ENCODE measurements at regions not wholly inside any gene's neighbourhood (a gene's known extent, or its start where the extent isn't known, plus 50 kb on each side); places are given as distances from the start of the nearest gene placed in this dataset.

DNA sequence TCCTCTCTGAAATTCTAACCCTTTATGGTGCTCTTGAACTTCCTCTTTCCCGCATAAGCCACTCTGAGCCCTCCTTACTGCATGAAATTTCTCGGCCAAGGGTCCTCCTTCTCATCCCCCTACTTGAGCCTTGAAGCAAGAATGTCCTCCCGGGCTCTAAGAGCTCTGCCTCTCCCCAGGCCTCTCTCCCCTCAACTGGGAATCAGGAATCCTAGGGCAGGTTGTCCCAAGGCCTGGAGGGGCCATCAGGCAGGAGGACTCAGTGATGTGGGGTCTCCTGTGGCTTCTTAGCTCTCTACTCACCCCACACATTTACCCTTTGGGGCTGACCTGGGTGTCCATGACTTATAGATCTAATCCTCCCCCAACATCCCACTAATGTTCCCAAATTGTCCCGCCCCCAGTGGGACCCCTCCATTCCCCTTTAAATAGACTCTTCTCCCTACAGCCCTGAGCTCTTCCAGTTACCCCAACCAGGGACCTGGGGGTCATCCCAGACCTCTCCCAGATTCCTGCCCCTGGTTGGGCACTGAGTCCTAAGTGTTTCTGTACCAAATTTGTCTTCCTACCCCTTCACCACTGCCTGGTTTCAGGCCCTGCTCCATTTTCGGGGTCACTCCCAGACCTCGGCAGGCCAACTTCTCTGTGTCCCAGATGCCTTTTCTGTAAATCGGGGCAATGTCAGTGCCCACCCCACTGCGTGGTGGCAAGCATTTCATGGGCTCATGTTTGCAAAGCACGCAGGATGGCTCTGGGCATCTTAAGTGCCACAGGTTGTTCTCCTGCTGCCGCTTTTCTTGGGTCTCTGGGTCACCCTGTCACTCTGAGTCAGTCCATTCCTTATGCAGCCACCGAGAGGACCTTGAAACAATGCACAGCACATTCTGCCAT, 171.2 kb downstream of the ASB1 start:
- no peak overlapping the region for H3K4me3 ChIP-seq (ENCODE audit: control insufficient read depth, low read depth, low read length)
- TF ChIP-seq, protein P1, sequence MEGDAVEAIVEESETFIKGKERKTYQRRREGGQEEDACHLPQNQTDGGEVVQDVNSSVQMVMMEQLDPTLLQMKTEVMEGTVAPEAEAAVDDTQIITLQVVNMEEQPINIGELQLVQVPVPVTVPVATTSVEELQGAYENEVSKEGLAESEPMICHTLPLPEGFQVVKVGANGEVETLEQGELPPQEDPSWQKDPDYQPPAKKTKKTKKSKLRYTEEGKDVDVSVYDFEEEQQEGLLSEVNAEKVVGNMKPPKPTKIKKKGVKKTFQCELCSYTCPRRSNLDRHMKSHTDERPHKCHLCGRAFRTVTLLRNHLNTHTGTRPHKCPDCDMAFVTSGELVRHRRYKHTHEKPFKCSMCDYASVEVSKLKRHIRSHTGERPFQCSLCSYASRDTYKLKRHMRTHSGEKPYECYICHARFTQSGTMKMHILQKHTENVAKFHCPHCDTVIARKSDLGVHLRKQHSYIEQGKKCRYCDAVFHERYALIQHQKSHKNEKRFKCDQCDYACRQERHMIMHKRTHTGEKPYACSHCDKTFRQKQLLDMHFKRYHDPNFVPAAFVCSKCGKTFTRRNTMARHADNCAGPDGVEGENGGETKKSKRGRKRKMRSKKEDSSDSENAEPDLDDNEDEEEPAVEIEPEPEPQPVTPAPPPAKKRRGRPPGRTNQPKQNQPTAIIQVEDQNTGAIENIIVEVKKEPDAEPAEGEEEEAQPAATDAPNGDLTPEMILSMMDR (conservative IDR thresholded peaks at IDR 0.05; ENCODE audit: control insufficient read depth, insufficient read depth, low read depth, low read length): no peak
- no peak for DNase-seq (ENCODE audit: low read depth)

DNA sequence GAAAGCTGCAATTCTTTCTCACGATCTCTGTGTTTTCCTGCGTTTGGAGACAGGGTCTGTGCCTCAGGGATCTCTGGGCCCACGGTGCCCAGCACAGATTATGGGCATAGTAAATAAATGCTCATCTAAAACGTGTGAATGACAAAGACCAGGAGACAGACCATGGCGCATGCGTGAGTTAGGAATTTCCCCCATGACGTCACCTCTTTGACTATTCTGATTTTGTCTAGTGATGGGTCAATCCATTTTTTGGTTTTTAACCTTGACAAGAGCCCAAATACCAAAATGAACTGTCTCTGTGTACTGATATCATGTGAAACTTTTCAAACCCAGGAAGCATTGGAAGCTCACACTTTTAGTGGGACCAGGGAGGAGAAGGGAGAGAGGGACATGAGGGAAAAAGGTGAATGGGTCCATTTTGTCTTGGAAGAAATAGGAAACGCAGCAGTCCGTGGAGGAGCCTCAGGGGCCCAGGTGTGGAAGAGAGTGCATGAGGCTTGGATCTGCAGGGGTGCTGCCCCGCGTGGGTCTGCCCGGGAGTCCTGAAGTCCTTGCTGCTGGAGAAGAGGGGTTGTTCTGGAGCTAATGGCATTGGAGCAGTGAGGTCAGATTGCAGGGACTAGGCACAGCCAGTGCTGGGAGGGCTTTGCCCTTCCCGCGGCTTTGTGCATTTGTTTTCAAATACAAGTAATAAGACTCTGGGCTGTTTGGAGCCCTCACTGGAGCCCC, 172.2 kb downstream of the ASB1 start:
- TF ChIP-seq, protein P1 (conservative IDR thresholded peaks at IDR 0.05; ENCODE audit: control insufficient read depth, insufficient read depth, low read depth, low read length): no peak
- H3K4me3 ChIP-seq (ENCODE audit: control insufficient read depth, low read depth, low read length): no peak overlapping the region
- DNase-seq (ENCODE audit: low read depth): no peak

DNA sequence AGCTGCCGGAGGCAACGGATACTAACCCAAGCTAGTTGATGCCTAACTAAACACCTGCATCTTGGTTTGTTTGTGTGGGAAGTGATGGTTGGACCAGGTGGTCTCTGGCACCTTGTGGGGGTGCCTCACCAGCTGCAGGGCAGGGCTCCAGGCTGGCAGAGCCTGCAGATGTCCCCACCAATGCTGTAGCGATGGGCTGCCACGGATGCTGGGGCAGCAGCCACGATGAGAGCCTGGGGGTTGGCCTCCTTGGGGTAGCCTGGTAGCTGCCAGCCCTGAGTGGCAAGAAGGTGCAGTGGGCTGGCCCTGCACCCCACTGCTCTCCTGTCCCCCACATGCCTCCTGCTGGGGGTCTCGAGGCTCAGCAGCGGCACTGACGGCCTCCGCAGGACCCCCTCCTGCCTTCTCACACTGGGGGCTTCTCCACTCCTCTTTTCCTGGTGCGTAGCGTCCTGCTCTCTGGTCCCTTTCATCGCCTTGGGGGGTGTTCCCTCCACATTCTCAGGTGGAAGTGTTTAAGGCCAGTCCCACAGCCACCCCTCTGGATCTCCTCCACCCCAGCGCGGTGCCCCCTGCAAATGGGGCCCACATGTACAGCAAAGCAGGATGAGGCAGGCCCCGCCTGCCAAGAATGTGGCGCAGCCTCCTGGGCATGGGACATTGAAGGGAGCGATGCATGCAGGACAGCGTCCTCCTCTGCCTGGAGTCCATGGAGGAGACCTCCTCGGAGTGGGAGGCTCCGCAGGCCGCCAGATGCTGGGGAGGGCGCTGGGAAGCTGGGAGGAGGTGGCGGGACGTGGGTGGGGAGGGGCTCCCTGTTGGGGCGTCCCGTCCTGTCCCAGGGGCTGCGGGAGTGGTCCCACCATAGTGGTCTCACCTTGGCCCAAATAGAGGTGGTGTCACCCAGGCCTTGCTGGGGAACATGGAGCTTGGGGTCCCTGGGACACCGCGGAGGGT, 173.1 kb downstream of the ASB1 start:
- no peak for DNase-seq (ENCODE audit: low read depth)
- no peak overlapping the region for H3K4me3 ChIP-seq (ENCODE audit: control insufficient read depth, low read depth, low read length)
- TF ChIP-seq, protein P1 (conservative IDR thresholded peaks at IDR 0.05; ENCODE audit: control insufficient read depth, insufficient read depth, low read depth, low read length): no peak

DNA sequence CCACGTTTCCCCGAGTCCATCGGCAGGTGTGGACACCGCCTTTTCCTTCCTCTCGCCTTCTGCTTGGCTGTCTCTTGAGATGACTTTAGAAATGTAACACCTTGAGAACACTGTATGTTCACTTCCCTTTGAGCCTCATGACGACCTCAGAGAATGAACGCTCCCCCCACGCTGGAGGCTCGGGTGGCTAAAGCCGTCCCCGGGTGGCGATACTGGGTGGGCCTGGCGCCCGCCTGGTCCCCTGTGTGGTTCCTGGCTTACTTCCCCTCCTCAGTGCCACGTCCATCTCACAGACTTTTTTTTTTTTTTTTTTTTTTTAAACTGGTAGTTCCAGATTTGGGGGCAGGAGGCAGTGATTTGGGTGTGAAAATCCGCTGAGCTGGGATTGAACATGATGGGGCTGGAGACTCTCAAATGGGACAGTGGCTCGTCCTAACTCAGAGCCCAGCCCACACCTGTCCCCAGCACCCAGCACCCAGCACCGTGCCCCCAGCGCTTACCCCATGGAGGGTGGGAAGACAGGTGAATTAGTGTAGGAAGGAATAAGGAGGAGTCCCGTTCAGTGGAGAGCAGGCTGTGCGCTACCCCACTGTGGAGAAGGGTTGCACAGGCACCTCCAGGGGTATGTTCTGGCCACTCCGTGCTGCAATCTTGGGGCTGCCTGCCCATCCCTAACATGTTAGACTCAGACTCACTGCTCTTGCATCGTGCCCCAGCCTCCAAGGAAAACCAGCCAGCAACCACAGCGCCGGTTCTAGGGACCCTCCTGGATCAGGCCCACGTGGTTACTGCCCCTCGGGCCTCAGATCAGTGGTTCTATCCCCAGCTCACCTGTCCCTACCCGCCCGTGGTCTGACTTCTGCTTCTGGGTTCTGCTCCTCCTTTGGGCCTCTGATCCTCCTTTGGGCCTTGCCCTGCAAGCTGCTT, 174.0 kb downstream of the ASB1 start:
- no peak for DNase-seq (ENCODE audit: low read depth)
- TF ChIP-seq, protein P1 (conservative IDR thresholded peaks at IDR 0.05; ENCODE audit: control insufficient read depth, insufficient read depth, low read depth, low read length): no peak
- no peak overlapping the region for H3K4me3 ChIP-seq (ENCODE audit: control insufficient read depth, low read depth, low read length)

DNA sequence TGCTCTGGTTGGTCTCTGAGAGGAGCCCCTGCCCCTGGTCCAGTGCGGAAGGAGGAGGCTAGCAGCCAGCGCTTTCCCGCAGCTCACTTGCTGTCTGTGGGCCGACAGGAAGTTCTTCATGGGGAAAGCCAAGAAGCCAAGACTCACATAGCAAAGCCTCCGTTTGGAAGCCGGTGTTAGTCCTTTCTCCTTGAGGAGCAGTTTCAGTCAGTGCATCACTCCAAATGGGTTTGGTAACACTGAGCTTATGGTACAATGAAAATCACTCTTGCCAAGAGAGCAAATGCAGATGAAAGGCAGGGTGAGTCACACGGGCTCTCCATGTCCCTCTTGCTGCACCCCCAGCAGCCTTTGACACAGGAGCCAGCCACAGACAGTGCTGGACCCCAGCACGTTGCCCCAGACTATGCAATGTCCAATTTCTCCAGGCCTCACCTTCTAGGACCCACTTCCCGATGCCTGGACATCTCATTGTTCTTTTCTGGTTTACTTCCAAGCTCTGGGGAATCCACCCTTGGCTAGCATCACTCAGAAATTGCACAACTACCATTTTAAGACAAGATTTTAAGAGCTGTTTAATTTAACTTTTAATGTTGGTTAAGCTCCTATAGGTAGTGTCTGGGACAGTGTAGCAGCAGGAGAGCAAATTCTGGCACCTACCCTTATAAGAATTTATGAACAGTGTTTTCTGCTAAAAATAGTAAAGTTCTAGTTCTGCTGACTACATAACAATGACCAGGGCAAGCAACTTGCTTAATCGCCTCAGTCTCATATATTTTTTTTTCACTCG, 174.9 kb downstream of the ASB1 start:
- no peak overlapping the region for H3K4me3 ChIP-seq (ENCODE audit: control insufficient read depth, low read depth, low read length)
- TF ChIP-seq, protein P1 (conservative IDR thresholded peaks at IDR 0.05; ENCODE audit: control insufficient read depth, insufficient read depth, low read depth, low read length): no peak
- DNase-seq (ENCODE audit: low read depth): peak; percentile 91
